PC-9 (cell line): ENCODE measurements at regions not wholly inside any gene's neighbourhood (a gene's known extent, or its start where the extent isn't known, plus 50 kb on each side); places are given as distances from the start of the nearest gene placed in this dataset.

Source experiments
- BruUV-seq: library from RNA; stranded (reverse); fragments of 400-500 nt; replicated peaks from 2 replicates; lab custom pipeline; 2021; lab: Mats Ljungman, UMichigan
- CTCF ChIA-PET: fragments of 300-600 bp; sonication (Branson Sonifier 250); formaldehyde crosslinking; loops from one replicate; lab custom pipeline; 2022; ENCODE audit warnings: antibody characterized with exemption; lab: Charles Lee
- POLR2A ChIA-PET: fragments of 300-600 bp; sonication (Branson Sonifier 250); formaldehyde crosslinking; loops from one replicate; lab custom pipeline; 2022; ENCODE audit warnings: antibody characterized with exemption; ENCODE audit not compliant: unreplicated experiment; lab: Charles Lee
- DNase-seq, 2 experiments: peaks; one replicate each; pipeline versions ENCODE4 v3.0.0 to v3.0.0-alpha.2; 2015 to 2022; ENCODE audit warnings: mixed read lengths in 1 of 2
- H2AFZ ChIP-seq: fragments of 200-600 bp; sonication (generic); 2 replicates; pipeline ENCODE4 v1.8.1; 2017; ENCODE audit warnings: antibody characterized with exemption
- H3F3A ChIP-seq: fragments of 200-600 bp; sonication (generic); 2 replicates; pipeline ENCODE4 v1.8.1; 2017; ENCODE audit warnings: antibody characterized with exemption, mild to moderate bottlenecking, low read depth; ENCODE audit not compliant: insufficient read depth
- H3K27ac ChIP-seq: fragments of 200-600 bp; sonication (generic); 2 replicates; pipeline ENCODE4 v1.6.1; 2016; ENCODE audit warnings: mixed run types
- H3K27me3 ChIP-seq: fragments of 200-600 bp; sonication (generic); 2 replicates; pipeline ENCODE4 v1.6.1; 2016; ENCODE audit warnings: low read depth, mixed run types; ENCODE audit not compliant: insufficient read depth
- H3K36me3 ChIP-seq: fragments of 200-600 bp; sonication (generic); 2 replicates; pipeline ENCODE4 v1.6.1; 2016; ENCODE audit warnings: low read depth, mixed run types
- H3K4me1 ChIP-seq: fragments of 200-600 bp; sonication (generic); replicated peaks from 2 replicates; pipeline ENCODE4 v1.6.1; 2016; ENCODE audit warnings: mixed run types; ENCODE audit not compliant: insufficient read depth
- H3K4me2 ChIP-seq: fragments of 200-600 bp; sonication (generic); 2 replicates; pipeline ENCODE4 v1.6.1; 2017; ENCODE audit warnings: mixed run types
- H3K4me3 ChIP-seq: fragments of 200-600 bp; sonication (generic); 2 replicates; pipeline ENCODE4 v1.6.1; 2016; ENCODE audit warnings: mixed run types
- H3K79me2 ChIP-seq: fragments of 200-600 bp; sonication (generic); 2 replicates; pipeline ENCODE4 v1.6.1; 2017; ENCODE audit warnings: low read depth, mixed run types
- H3K9me2 ChIP-seq: fragments of 200-600 bp; sonication (generic); 2 replicates; pipeline ENCODE4 v1.8.1; 2017; ENCODE audit warnings: mild to moderate bottlenecking; ENCODE audit not compliant: insufficient read depth
- H3K9me3 ChIP-seq: fragments of 200-600 bp; sonication (generic); 2 replicates; pipeline ENCODE4 v1.8.1; 2016; ENCODE audit warnings: low read depth; ENCODE audit not compliant: insufficient read depth
- H4K20me1 ChIP-seq: fragments of 200-600 bp; sonication (generic); 2 replicates; pipeline ENCODE4 v1.8.1; 2017; ENCODE audit not compliant: insufficient read depth
- CTCF ChIP-seq: fragments of 200-600 bp; sonication (generic); conservative IDR thresholded peaks from 2 replicates; pipeline ENCODE4 v1.6.1; 2017; ENCODE audit warnings: mixed run types, antibody characterized with exemption, mild to moderate bottlenecking, moderate library complexity
- EZH2 ChIP-seq: fragments of 200-600 bp; sonication (generic); IDR thresholded peaks from 2 replicates; pipeline ENCODE4 v1.8.0; 2017; ENCODE audit warnings: antibody characterized with exemption, low read depth
- intact Hi-C: fragments of 100-400 bp; cut with micrococcal nuclease; formaldehyde crosslinking; loops from one replicate; pipeline ENCODE4 v1.10.0; 2022; ENCODE audit not compliant: unreplicated experiment

DNA sequence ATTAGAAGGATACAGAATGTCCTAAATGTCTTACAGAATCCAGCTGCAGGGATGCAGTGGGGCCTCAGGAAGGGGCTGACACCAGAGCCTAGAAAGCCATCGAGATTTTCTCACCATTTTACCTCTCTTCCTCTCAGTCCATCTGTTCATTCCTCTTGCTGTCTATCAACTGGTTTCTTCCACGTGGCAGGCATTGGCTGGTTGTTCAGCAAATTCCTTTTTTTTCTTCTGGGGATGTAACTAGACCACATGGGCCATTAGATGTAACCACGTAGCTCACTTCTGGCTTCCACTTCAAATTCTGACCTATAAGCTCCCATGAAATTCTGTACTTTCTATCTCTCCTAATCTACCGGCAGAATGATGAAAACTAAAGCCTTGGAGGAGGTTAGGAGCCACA lies 93.6 kb upstream of the MTAP start:
- H3K9me2 ChIP-seq = no peaks in the 10 kb centered on the region
- H3K4me3 ChIP-seq = no peak overlapping the region
- H2AFZ ChIP-seq = no peak overlapping the region
- intact Hi-C loops = loop anchor here (2.0 kb wide), 1 partner anchor 80 kb away; no protein-coding TSS in a partner anchor
- no peak overlapping the region for H3K27ac ChIP-seq
- no TSS peak for BruUV-seq
- no peak for DNase-seq
- H3K79me2 ChIP-seq = no peaks in the 10 kb centered on the region
- POLR2A ChIA-PET = no interaction called here
- no peaks in the 10 kb centered on the region for H3F3A ChIP-seq
- no peaks in the 10 kb centered on the region for H3K27me3 ChIP-seq
- H3K4me1 ChIP-seq = no peaks in the 10 kb centered on the region
- CTCF ChIA-PET = interaction anchor here (0.7 to 1.1 kb wide), 2 partner anchors 75 to 80 kb away, joined by 3 to 4 read pairs; no protein-coding TSS in a partner anchor
- TF ChIP-seq EZH2 (no peak), CTCF (no peak)
- H4K20me1 ChIP-seq = no peaks in the 10 kb centered on the region
- H3K36me3 ChIP-seq = no peaks in the 10 kb centered on the region
- H3K4me2 ChIP-seq = no peak overlapping the region
- H3K9me3 ChIP-seq = no peaks in the 10 kb centered on the region; the same call in 1 of the 2 replicates

GRCh38 chr9:21709464-21710058 lies 92.9 kb upstream of the MTAP start:
- ChIA-PET CTCF (interaction anchor here (1.1 kb wide), 1 partner anchor 79 kb away, joined by 3 read pairs; no protein-coding TSS in a partner anchor), POLR2A (no interaction called here)
- no peaks in the 10 kb centered on the region for H3K79me2 ChIP-seq
- no peak overlapping the region for H2AFZ ChIP-seq
- no peaks in the 10 kb centered on the region for H3F3A ChIP-seq
- no peaks in the 10 kb centered on the region for H3K9me2 ChIP-seq
- no peaks in the 10 kb centered on the region; the same call in 1 of the 2 replicates for H3K9me3 ChIP-seq
- H3K27me3 ChIP-seq = no peaks in the 10 kb centered on the region
- BruUV-seq = no TSS peak
- no peaks in the 10 kb centered on the region for H3K4me1 ChIP-seq
- intact Hi-C loops = loop anchor here (2.0 kb wide), 1 partner anchor 79 kb away; no protein-coding TSS in a partner anchor
- H3K27ac ChIP-seq = no peak overlapping the region
- H3K4me2 ChIP-seq = no peak overlapping the region
- H3K36me3 ChIP-seq = no peaks in the 10 kb centered on the region
- TF ChIP-seq EZH2 = no peak
- TF ChIP-seq CTCF = peak; percentile 81
- no peak for DNase-seq
- no peaks in the 10 kb centered on the region for H4K20me1 ChIP-seq
- no peak overlapping the region for H3K4me3 ChIP-seq

GRCh38 chr9:21710548-21711191 lies 91.8 kb upstream of the MTAP start:
- no peaks in the 10 kb centered on the region for H3F3A ChIP-seq
- H3K9me3 ChIP-seq = no peaks in the 10 kb centered on the region; the same call in 1 of the 2 replicates
- ChIA-PET POLR2A (interaction anchor here (0.6 kb wide), 1 partner anchor 159 kb away, joined by 5 read pairs; no protein-coding TSS in a partner anchor), CTCF (no interaction called here)
- no peak overlapping the region for H3K4me3 ChIP-seq
- no peaks in the 10 kb centered on the region for H3K27me3 ChIP-seq
- DNase-seq = no peak
- H3K27ac ChIP-seq = no peak overlapping the region
- H3K4me2 ChIP-seq = no peak overlapping the region
- no TSS peak for BruUV-seq
- H3K4me1 ChIP-seq = no peaks in the 10 kb centered on the region
- no peak overlapping the region for H2AFZ ChIP-seq
- H4K20me1 ChIP-seq = no peaks in the 10 kb centered on the region
- no peaks in the 10 kb centered on the region for H3K79me2 ChIP-seq
- intact Hi-C loops = no loop called here
- TF ChIP-seq CTCF = no peak
- TF ChIP-seq EZH2 = no peak
- no peaks in the 10 kb centered on the region for H3K36me3 ChIP-seq
- H3K9me2 ChIP-seq = no peaks in the 10 kb centered on the region
